ENCODE measurements at regions not wholly inside any gene's neighbourhood (a gene's known extent, or its start where the extent isn't known, plus 50 kb on each side); places are given as distances from the start of the nearest gene placed in this dataset.
"Not testable (repeated sequence)": the region's sequence is repeated elsewhere in the genome, so short reads cannot be mapped to it uniquely, and the experiment has no call there.

DNA sequence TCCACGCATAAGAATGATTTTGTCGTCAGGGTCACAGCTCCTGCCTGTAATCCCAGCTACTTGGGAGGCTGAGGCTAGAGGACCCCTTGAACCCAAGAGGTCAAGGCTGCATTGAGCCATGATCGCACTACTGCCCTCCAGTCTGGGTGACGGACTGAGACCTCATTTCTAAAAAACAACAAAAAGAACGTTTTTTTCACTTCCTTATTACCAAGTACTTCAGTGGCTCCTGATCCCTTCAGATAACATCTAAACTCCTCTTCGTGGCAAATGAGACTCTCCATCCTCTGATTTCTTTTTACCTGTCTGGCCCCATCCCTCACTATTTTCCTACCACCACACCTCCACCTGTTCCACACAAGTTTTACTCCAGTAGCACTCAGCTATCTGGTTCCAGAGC, 105.4 kb upstream of the TLK1 start:
- DNase-seq: no peak

- DNase-seq: not testable (repeated sequence)
Observed at GRCh38 chr2:171261529-171261928, 100.8 kb upstream of the TLK1 start.

- DNase-seq: peak; percentile 4
Observed at GRCh38 chr2:171260471-171261424, 100.1 kb upstream of the TLK1 start.

- DNase-seq: no peak
Observed at GRCh38 chr2:171254666-171255065, 94.0 kb upstream of the TLK1 start.

- DNase-seq: no peak
Observed at GRCh38 chr2:171253900-171254650, 93.4 kb upstream of the TLK1 start.

DNA sequence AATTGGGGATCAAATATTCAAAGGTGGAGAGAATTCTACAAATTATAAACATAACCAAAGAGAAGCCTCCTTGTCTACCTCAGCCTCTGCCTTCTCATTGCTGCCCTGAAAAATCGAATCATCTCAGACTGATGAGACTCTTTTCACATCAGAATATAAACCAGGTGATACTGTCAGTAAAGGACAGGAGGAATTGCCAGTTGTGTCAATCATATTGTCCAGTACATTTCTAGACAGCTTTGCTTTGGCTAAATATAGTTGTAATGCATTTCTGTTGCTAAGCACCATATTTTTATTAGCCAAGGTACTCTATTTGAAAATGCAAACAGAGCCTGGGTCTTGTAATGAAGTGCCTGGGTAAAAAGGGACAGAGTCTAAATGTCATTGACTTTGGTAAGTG, 92.6 kb upstream of the TLK1 start:
- no peak for DNase-seq

DNA sequence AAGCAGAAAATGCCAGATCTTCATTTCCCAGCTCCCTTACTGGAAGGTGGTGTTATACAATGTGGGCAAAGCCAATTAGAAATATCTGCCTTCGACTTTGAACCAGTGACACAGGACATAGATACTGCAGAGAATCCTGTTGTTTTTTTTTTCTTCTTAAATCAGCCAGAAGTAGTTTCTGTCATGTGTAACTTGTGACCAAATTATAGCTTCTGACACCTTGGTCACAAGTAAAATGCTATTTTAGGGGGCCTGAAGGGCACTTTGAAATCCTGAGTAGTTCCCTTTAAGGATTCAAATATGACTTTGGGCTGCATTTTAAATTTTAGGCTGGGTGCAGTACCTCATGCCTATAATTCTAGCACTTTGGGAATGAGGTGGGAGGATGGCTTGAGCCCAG, 89.0 kb upstream of the TLK1 start:
- no peak for DNase-seq

GRCh38 chr2:171247741-171248662, 87.3 kb upstream of the TLK1 start:
- peak; percentile 56 for DNase-seq

GRCh38 chr2:171244970-171245782, 84.5 kb upstream of the TLK1 start:
- DNase-seq: peak; percentile 4

- no peak for DNase-seq
Observed at GRCh38 chr2:171244466-171244969, 83.8 kb upstream of the TLK1 start.

DNA sequence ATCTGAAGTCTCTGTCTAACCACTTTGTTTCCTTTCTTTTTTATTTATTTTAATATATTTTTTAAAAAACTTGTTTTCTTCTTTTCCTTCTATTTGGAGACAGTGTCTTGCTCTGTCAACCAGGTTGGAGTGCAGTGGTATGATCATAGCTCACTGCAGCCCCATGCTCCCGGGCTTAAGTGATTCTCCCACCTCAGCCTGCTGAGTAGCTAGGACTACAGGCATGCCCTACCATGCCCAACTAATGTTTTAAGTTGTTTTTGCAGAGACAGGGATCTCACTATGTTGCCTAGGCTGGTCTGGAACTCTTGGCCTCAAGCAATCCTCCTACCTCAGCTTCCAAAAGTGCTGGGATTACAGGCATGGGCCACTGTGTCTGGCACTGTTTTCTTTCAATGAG, 81.1 kb upstream of the TLK1 start:
- DNase-seq: no peak

DNA sequence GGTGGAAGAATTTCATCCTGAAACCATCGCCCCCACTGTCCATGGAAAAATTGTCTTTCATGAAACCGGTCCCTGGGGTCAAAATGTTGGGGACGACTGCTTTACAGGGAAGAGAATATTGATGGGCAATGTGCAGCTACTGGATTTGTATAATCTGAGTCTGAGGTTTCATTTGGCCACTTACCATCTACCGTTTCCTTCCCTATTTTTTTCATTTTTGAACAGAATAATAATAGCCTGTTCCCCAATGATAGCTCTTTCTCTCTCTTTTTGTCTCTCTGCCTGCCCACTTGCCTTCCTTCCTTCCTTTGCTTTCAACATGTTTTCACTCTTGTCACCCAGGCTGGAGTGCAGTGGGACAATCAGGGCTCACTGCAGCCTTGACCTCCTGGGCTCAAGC, 78.3 kb upstream of the TLK1 start:
- DNase-seq: no peak

- no peak for DNase-seq
Observed at GRCh38 chr2:171237751-171238505, 77.2 kb upstream of the TLK1 start.

- no peak for DNase-seq
Observed at GRCh38 chr2:171235262-171235881, 74.7 kb upstream of the TLK1 start.

DNA sequence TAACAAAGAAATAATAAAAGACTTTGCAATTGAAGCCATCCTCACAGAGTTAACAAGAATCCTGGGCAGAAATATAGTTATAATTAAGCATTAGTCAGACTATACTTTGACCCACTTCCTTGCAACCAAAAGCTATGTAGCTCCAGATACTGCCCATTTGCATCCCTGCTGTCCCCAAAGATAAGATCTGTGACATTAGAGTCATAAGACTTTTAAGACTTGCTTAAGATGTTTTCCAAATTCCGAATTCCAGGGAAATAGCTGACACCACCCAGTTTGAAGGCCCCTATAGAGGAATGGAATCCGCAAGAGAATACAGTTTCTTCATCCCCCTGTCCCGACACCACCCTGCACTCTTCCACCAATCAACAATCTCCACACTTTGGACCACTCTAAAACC, 69.5 kb upstream of the TLK1 start:
- no peak for DNase-seq

DNA sequence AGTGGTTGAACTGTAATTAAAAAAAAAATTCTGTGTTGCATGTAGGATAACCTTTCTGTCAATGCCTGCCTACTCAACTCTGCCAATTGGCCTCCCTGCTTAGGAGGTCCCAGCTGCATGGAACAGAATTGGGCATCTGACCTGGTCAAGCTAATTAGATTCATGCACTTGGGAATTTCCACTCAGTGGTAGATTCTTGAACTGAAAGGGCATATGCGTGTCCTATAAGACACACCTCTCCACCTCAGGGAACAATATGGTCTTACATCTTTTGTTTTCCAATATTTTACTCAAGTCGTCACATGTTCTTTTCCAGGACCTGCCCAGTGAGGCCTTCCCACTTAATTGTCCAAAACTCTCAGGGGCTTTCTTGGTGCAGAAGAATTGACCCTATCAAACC, 68.1 kb upstream of the TLK1 start:
- DNase-seq: no peak

DNA sequence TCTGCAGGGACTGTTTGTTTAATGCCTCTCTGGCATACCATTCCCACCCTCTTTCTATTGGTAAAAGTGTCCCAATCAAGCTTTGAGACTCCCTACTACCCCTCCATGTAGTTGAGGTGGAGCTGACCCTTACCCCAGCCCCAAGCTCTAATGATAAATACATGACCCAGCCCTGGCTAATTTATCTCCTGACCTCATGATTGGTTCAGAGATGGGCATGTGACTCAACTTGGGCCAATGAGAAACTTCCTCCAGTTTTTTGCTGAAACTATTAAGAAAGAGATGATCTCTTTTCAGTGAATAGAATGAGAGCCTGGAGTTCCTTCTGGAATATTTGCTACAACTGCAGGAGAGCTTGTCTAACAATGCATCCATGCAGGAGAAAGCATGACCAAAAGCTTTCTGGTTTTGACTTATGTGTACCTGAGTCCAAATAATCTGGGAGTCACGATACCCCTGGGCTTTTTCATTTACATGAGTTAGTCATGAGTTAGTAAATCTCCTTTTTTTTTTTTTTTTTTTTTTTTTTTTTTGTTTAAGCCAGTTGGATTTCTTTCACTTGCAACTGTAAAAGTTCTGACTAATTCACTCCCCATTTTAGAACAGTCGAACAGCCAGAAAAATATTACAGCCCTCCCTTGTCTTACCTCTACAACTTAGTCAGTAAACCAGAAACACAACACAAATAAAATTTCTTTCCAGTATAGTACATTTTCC, 66.5 kb upstream of the TLK1 start:
- DNase-seq: no peak

GRCh38 chr2:171226461-171226860, 65.8 kb upstream of the TLK1 start:
- no peak for DNase-seq

DNA sequence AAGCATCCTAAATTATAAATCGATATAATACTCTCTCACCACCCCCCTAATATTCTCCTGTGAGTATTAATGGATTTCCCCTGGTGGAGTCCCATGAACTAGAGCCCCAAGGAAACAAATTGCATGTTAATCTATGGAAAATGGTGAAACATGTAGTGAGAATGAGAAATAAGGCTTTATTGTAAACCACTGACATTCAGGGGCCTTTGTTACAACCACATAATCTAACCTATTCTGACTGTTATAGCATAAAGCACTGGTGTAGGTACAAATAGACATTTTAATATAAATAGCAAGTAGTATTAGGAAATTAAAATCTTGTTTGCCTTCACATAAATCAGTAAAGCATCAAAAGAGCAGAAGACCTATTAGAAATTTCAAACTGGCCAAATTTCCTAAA, 65.3 kb upstream of the TLK1 start:
- DNase-seq: no peak

All from CD4-positive, alpha-beta T cell treated with Interleukin-17A for 1 hour (primary cell).